ENCODE measurements at regions not wholly inside any gene's neighbourhood (a gene's known extent, or its start where the extent isn't known, plus 50 kb on each side); places are given as distances from the start of the nearest gene placed in this dataset.

GRCh38 chr2:138979131-138979785 lies 199.1 kb upstream of the NXPH2 start:
- Histone ChIP-seq H4K20me1 (replicated peaks; ENCODE audit: control insufficient read depth, extremely low read depth, insufficient read depth, low read length) (no peaks in the 10 kb centered on the region), H3K4me2 (ENCODE audit: insufficient read depth, low read length) (no peak overlapping the region), H3K9me3 (replicated peaks; ENCODE audit: control insufficient read depth, insufficient read depth, low read length) (no peaks in the 10 kb centered on the region), H3K27me3 (ENCODE audit: control insufficient read depth in 2 of 2, insufficient read depth in 2 of 2, low read length in 2 of 2) (no peaks in the 10 kb centered on the region), H3K9me1 (replicated peaks; ENCODE audit: control insufficient read depth, extremely low read depth, insufficient read depth, low read length) (no peaks in the 10 kb centered on the region), H2AFZ (ENCODE audit: low read depth, low read length) (no peak overlapping the region), H3K79me2 (ENCODE audit: control insufficient read depth, insufficient read depth, low read length) (no peaks in the 10 kb centered on the region), H3K4me3 (replicated peaks in 1 of 3; ENCODE audit: insufficient read depth in 1 of 3, low read depth in 1 of 3, low read length in 3 of 3) (no peak overlapping the region), H3K36me3 (ENCODE audit: control insufficient read depth in 2 of 2, extremely low read depth in 1 of 2, insufficient read depth in 2 of 2, low read length in 2 of 2) (no peaks in the 10 kb centered on the region), H3K27ac (ENCODE audit: insufficient read depth, low read depth, low read length) (no peak overlapping the region), H3K9ac (replicated peaks; ENCODE audit: extremely low read depth, insufficient read depth, low read length) (no peak overlapping the region), H3K4me1 (ENCODE audit: control insufficient read depth, extremely low read depth, insufficient read depth, low read length) (no peaks in the 10 kb centered on the region)
- dilution Hi-C loops (cut with MboI; ENCODE audit: extremely low pct_ligation_motif_present, low sequenced_read_pairs): no loop called here
- ChIA-PET CTCF (no interaction called here), POLR2A (no interaction called here)
- intact Hi-C loops (cut with micrococcal nuclease): no loop called here
- no TSS peak for BruUV-seq (replicated peaks)
- FAIRE-seq: no peak
- no peak for DNase-seq (ENCODE audit: low read depth, low spot score)
- TF ChIP-seq CTCF (IDR thresholded peaks at IDR 0.05; ENCODE audit: extremely low read depth in 1 of 2, insufficient read depth in 1 of 2, low read depth in 1 of 2, low read length in 2 of 2) (no peak), FOS (IDR thresholded peaks at IDR 0.05; ENCODE audit: borderline replicate concordance, insufficient read depth, low read length) (no peak), EZH2 (IDR thresholded peaks at IDR 0.05; ENCODE audit: borderline replicate concordance, low read depth, low read length, severe bottlenecking) (no peak), MAX (IDR thresholded peaks at IDR 0.05; ENCODE audit: insufficient read depth, insufficient read length) (no peak), MYC (IDR thresholded peaks at IDR 0.05; ENCODE audit: low read depth, low read length) (no peak), POLR2A (IDR thresholded peaks at IDR 0.05; ENCODE audit: low read depth, low read length) (no peak), JUN (IDR thresholded peaks at IDR 0.05; ENCODE audit: borderline replicate concordance, insufficient read depth, insufficient read length, low read depth) (no peak), POLR2AphosphoS5 (IDR thresholded peaks at IDR 0.05; ENCODE audit: insufficient read depth, low read depth, low read length) (no peak), GATA2 (IDR thresholded peaks at IDR 0.05; ENCODE audit: insufficient read depth, insufficient read length, low read depth, low read length) (no peak)
